H54 (cell line): ENCODE measurements at regions not wholly inside any gene's neighbourhood (a gene's known extent, or its start where the extent isn't known, plus 50 kb on each side); places are given as distances from the start of the nearest gene placed in this dataset.

Experiments
- DNase-seq: peaks from one replicate; pipeline ENCODE4 v3.0.0; 2011; ENCODE audit warnings: low spot score, mixed read lengths; ENCODE audit not compliant: insufficient read length
- FAIRE-seq: peaks from 3 replicates; lab custom pipeline; 2011; peaks lifted over from hg19 to GRCh38; lab: Jason Lieb, UNC
- POLR2A ChIP-seq: IDR thresholded peaks from 2 replicates; pipeline ENCODE4 v1.6.1; 2011; ENCODE audit warnings: low read depth, mild to moderate bottlenecking, low read length

DNA sequence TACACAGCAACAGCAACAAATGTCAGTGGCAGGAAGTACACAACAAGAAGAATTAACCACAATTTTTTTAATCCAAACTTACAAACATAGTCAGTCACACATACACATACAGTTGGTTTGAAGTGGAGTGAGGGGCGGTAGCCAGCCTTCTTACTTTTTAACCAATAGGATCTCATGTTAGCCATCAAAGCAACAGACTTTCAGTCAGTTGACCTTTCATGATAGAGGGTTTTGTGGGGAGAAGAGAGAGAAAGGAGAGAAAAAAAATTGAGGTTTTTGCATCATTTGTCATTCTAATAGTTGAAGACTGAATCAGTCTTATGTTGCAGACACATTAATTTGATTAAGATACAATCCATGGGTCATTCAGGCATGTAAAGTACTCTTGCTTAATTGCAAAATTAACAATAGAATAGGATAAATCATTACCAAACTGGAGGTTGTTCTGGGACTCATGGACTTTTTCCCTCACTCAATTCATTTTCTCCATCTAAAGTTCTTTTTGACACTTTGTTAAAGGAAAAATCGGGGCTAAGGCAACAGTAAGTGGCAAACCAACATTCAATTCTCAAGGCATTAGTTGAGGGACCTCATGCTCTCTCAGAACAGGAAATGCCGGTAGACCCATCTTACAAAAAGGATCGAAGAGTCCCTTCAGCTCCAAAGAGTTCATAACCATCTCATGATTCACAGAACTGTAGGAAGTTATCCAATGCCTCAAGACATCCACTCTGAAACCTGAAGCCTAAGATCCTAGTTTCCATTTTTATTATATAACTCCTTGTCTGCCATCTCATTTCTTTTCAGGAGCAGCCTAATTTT is 159.5 kb upstream of the LPP start:
- no peak for TF ChIP-seq POLR2A
- DNase-seq (no peak), FAIRE-seq (peak; percentile 53)

DNA sequence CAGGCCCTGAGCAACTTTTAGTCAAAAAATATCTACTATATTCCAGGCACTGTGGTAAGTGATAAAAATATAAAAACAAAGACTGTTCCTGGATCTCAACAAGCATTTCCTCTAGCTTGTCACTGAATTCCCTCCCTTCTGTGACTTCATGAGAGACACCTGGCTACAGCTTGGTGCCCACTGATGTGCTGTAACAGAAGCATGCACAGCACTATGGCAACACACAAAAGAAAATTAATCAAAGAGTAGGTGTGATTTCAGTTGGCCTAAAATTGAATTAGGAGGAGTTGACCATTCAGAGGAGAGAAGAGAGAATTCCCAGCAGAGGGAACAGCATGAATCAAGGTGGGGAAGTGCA is 158.9 kb upstream of the LPP start:
- FAIRE-seq (no peak), DNase-seq (no peak)
- no peak for TF ChIP-seq POLR2A

DNA sequence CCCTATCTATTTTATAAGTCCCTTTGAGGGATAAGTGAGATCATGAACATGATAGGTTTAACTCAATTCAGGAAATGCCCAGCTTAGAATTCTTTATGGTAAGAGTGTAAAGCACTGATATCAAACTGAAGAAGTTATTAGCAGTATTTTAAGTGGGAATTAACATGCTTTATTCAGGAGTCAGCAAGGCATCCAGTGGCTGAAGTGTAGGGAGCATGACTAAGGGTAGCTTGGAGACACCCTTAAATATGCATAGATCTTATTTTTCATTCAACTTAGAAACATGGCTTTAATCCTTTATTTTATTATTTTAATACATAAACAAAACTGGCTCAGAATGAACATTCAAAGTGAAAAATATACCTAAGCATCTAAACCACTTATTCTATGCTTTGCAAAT is 158.3 kb upstream of the LPP start:
- FAIRE-seq (no peak), DNase-seq (no peak)
- TF ChIP-seq POLR2A: no peak

DNA sequence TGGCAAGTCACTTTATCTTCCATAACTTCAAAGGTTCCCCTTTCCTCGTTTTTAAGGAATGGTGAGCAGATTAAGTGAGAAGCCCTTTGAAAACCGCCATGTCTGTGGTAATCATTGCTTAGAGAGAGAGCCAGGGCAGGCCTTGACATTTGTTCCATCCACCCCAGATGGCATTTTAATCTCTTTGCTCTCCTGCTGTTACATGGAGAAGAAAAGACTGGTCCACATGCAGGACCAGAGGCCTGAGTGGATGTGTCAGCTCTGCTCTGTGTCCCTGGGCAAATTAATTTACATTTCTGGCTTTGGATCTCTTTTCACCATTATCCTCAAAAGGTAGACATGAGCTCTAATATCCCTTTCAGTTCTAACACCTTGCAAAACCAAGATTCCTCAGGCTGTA is 157.3 kb upstream of the LPP start:
- no peak for FAIRE-seq
- TF ChIP-seq POLR2A: no peak
- no peak for DNase-seq

DNA sequence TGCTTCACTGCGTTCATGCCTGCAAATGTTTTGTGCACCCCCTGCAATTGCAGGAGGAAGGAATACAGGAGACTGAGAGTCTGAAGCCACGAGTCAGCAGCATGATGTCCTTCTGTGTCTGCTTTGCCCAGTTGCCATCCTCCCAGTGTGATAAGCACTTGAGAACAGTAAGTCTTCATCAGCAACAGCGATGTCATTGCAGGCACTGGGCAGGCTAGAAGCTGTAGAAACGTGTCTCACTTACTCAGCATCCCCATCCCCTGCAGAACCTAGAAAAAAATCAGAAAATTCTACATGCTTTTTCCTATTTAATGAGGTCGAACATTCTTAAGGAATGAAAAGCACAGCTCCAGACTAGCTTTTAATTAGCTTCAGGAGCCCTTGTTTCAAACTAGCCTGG is 156.5 kb upstream of the LPP start:
- no peak for TF ChIP-seq POLR2A
- DNase-seq (no peak), FAIRE-seq (peak; percentile 66)

DNA sequence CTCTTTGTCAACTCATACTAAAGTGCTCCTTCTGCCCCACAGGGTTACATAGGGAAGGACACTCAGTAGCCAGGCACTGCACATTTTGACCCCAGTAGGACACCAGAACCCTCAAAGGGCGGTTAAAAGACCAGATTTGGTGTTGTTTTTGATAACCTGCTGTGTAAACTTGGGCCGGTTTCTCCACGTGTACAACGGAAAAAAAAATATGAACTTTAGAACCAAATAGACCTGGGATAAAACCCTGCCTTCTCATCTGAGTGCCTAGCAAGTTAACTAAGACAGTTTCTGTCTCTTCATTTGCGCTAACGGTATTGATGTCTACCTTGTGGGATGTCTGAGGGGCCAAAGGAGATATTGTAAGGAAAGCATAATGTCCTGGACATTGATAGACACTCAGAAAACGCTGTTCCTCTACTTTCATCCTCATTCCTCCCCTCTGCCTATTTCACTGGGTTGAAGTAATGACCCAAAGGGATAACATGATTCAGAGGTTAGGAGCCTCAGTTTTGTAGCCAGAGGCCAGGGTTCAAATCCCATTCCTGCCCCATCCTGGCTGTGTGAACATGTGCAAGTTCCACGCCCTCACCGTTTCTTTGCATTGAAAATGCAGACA is 155.9 kb upstream of the LPP start:
- DNase-seq: no peak
- no peak for FAIRE-seq
- no peak for TF ChIP-seq POLR2A

DNA sequence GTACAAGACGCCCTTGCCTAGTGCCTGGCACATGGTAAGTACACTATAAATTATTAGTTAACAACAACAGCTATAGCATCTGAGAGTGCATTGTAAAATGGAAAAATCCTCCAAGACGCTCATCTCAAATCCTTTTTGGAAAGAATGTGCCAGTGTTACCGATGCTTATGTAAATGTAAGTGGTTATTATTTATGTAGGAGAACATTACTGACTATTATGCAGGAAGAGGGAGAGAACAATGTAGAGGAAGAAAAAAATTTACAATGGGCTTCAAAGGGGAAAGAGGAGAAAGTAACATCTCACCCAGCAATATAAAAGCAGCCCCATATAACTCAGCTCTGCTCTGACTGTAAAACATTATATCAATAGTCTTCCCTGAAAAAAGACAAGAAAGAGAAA is 155.3 kb upstream of the LPP start:
- FAIRE-seq (no peak), DNase-seq (no peak)
- TF ChIP-seq POLR2A: no peak

DNA sequence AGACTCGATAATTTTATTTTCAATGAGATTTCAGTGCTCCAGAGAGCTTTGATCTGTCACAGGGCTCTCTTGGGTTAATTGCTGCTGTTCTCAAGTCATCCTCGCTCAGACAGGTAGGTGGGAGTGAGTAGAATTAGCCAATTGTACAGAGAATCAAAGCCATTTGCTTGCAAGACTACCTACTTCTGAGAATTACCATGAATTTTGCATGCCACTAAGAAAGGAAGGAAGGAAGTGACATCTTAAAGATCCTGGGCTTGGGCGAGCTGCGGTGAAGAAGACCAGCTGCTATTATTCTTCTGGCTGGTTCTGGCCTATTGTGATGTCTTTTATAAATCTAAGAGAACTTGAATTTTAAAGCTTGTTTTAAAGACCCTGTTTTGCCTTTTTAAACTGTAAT is 154.1 kb upstream of the LPP start:
- FAIRE-seq (no peak), DNase-seq (no peak)
- TF ChIP-seq POLR2A: no peak

DNA sequence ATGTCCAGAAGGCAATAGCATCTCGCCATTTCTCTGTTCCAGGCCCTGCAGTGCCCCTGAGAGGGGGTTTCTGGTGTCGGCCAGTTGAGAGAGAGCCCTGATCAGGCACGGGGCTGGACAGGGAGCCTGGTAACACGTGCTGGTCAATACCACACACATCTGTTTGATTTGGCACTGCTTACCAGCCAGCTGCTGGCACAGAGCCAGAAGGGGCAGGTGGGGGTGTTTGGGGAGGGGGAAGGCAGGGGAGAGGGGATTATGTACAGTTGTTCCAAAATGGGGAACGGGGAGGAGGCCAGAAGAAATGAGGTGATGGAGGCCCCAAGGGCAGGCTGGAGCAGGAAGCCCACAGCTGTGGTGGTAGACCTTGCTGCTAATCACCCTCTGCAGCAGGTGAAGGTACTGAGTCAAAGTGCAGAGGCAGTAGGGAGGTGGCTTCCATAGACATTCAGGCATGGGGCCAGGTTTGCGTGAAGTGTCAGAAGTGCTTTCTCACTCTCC is 153.5 kb upstream of the LPP start:
- no peak for TF ChIP-seq POLR2A
- no peak for FAIRE-seq
- no peak for DNase-seq

DNA sequence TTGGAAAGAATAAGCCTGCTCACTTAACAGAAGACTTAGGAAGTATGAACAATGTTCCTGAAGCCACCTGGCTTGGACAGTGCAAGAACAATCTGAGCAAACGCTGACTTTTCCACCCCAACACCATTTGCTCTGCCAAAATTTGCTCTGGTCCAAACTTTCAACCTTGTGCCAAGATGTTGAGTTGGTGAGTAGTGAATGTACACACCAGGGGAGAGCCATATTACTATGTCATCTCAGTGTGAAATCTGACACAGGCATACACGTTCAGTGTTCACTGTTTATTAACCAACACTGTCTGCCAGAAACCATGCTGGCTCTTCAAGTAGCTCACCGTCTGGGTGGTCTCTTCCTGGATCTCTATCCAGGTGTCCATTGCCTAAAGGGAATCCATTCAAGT is 152.9 kb upstream of the LPP start:
- DNase-seq (no peak), FAIRE-seq (no peak)
- no peak for TF ChIP-seq POLR2A

DNA sequence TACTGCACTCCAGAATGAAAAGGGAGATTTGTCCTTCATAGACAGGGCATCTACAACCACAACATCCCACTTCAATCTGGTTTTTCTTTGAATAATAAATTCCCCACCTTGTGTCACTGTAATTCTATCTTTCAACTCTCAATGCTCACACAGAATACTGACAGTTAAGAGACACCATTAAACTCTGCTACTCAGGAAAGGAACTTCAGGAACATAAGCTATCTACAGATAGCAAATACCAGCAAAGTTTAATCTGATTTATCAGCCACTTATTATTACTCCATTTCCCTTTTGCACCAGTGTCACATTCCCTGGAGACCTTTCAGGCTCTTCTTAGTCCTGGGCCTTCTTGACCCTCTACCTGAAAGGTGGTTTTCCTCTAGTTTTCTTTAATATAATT is 152.0 kb upstream of the LPP start:
- DNase-seq (no peak), FAIRE-seq (no peak)
- TF ChIP-seq POLR2A: no peak

DNA sequence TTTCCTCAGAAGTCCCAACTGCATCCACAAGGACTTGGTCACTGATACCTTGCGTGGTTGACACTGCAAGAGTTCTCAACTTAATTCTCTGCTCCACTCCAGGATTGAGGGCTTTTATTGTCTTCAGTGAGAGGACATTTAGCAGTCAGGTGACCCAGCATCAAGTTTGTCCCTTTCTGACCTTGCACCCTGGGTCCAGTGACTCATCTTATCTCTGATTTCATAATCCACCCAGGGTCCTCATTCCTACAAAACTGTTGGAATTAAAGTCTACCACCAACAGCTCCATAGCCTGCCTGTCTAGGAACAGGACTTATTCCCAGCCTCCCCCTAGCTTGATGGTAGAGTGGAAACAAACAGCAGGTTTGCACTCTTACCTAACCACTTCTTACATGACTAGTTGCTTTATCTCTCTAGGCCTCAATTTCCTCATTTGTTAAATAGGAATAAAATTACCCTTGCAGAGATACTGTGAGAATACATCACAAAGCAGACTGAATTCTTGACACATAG is 151.3 kb upstream of the LPP start:
- FAIRE-seq (no peak), DNase-seq (no peak)
- no peak for TF ChIP-seq POLR2A

DNA sequence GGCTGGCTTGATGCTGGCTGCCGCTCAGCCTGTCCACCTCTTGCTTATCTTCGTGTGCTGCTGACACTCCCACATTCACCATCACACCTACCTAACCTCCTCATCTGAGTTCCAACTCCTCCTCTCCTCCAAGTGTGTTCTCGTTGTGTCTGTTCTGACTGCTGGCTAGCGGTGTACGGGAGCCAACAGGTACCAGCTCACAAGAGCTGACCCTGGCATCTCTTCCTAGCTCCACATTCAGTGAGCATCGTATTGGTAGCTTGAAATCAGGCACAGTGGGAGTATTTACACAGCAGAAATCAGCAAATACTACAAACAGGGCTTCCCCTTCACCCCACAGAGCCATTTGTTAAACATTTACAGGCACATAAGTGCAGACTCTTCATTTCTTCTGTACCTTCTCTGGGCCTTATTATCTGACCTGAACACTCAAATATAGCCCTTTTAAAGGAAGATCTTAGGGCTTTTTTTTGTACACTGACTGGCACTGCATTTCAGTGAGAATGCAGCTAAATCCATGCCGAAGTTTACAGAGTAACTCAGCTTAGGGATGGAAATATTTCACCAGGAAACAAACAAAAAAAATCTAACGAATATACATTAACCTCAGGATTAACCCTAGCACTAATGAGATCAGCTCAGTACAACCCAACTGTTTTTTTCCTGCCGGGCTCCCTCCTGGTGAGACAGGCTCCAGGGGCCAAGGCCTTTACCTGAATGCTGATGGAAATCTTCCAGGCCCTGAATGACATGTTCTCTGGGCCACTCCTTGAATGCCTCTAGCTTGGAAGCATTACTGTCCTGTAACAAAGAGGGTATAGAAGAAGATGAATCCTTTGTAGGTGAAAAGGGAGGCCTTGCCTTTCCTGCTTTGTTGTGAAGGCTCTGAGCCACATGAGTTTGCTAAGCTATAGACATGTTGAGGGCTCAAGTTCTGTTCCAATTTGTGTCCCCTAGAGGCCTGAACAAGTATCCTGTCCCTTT is 150.5 kb upstream of the LPP start:
- no peak for DNase-seq
- TF ChIP-seq POLR2A: no peak
- FAIRE-seq: no peak
